GM12878 (cell line): ENCODE measurements at regions not wholly inside any gene's neighbourhood (a gene's known extent, or its start where the extent isn't known, plus 50 kb on each side); places are given as distances from the start of the nearest gene placed in this dataset.

Experiments
- ATAC-seq: fragments of 200-7000 bp; cut with Tn5 transposase; 3 replicates; pipeline ENCODE4 v1.9.1; 2020; ENCODE audit warnings: mild to moderate bottlenecking, moderate library complexity
- BruUV-seq: library from RNA; stranded (reverse); fragments of 400-500 nt; replicated peaks from 2 replicates; lab custom pipeline; 2021; lab: Mats Ljungman, UMichigan
- CTCF ChIA-PET: fragments of 300-600 bp; sonication (Branson Sonifier 250); formaldehyde crosslinking; extraction: SDS; loops from one replicate; lab custom pipeline; 2021; ENCODE audit warnings: inconsistent platforms; lab: Yijun Ruan, JAX
- POLR2A ChIA-PET: fragments of 350-600 bp; formaldehyde crosslinking; extraction: SDS; loops from one replicate; lab custom pipeline; 2021; ENCODE audit warnings: inconsistent platforms; lab: Charles Lee
- RAD21 ChIA-PET: fragments of 300-600 bp; sonication (Branson Sonifier 250); formaldehyde crosslinking; loops from one replicate; lab custom pipeline; 2023; ENCODE audit warnings: antibody characterized with exemption; ENCODE audit not compliant: unreplicated experiment; lab: Charles Lee
- SMC1A ChIA-PET: fragments of 300-600 bp; sonication (Branson Sonifier 250); formaldehyde crosslinking; loops from one replicate; lab custom pipeline; 2023; ENCODE audit not compliant: unreplicated experiment, uncharacterized antibody; lab: Charles Lee
- DNase-seq: peaks from one replicate; pipeline ENCODE4 v3.0.0-alpha.2; 2011; ENCODE audit warnings: low read depth, low spot score
- FAIRE-seq: peaks from 3 replicates; lab custom pipeline; 2011; peaks lifted over from hg19 to GRCh38; lab: Jason Lieb, UNC
- H2AFZ ChIP-seq: 2 replicates; pipeline ENCODE4 v1.6.0; 2011; ENCODE audit warnings: low read depth, low read length, control low read depth; ENCODE audit not compliant: control insufficient read depth
- H3K27ac ChIP-seq: 2 replicates; pipeline ENCODE4 v1.5.1; 2011; ENCODE audit warnings: control low read depth; ENCODE audit not compliant: control insufficient read depth, insufficient read depth
- H3K27me3 ChIP-seq, 2 experiments: replicated peaks in 1 of 2; 2 replicates each; pipeline versions ENCODE4 v1.6.0 to v1.6.1; 2011; ENCODE audit warnings: low read length in 1 of 2; ENCODE audit not compliant: control insufficient read depth in 2 of 2, insufficient read depth in 2 of 2
- H3K36me3 ChIP-seq, 2 experiments: 2 replicates each; pipeline ENCODE4 v1.5.1; 2011; ENCODE audit warnings: low read length in 1 of 2; ENCODE audit not compliant: control insufficient read depth in 2 of 2, insufficient read depth in 2 of 2
- H3K4me1 ChIP-seq: 2 replicates; pipeline ENCODE4 v1.6.1; 2011; ENCODE audit warnings: mild to moderate bottlenecking, low read length, moderate library complexity, mixed read lengths; ENCODE audit not compliant: control insufficient read depth, insufficient read depth
- H3K4me2 ChIP-seq: 2 replicates; pipeline ENCODE4 v1.6.0; 2011; ENCODE audit warnings: control low read depth; ENCODE audit not compliant: control insufficient read depth, insufficient read depth
- H3K4me3 ChIP-seq: fragments of 200-600 bp; sonication (generic); 2 replicates; pipeline ENCODE4 v1.5.1; 2016
- H3K79me2 ChIP-seq: 2 replicates; pipeline ENCODE4 v1.6.0; 2011; ENCODE audit warnings: low read length; ENCODE audit not compliant: control insufficient read depth, insufficient read depth
- H3K9ac ChIP-seq: 2 replicates; pipeline ENCODE4 v1.8.0; 2011; ENCODE audit warnings: low read length, control low read depth, mixed read lengths; ENCODE audit not compliant: control insufficient read depth, insufficient read depth
- H3K9me3 ChIP-seq: replicated peaks from 3 replicates; pipeline ENCODE4 v1.5.1; 2011; ENCODE audit warnings: mild to moderate bottlenecking, low read length; ENCODE audit not compliant: control insufficient read depth, insufficient read depth
- H4K20me1 ChIP-seq: 2 replicates; pipeline ENCODE4 v1.6.0; 2011; ENCODE audit not compliant: control insufficient read depth, insufficient read depth
- ATF3 ChIP-seq: IDR thresholded peaks from 2 replicates; pipeline ENCODE4 v1.6.1; 2011; ENCODE audit warnings: low read depth, mild to moderate bottlenecking, low read length, moderate library complexity, borderline replicate concordance; ENCODE audit errors: extremely low read depth
- BCL11A ChIP-seq: IDR thresholded peaks from 2 replicates; pipeline ENCODE4 v1.6.1; 2011; ENCODE audit warnings: low read depth, low read length
- BHLHE40 ChIP-seq, 2 experiments: fragments of 450-650 bp in 1 of 2; IDR thresholded peaks; 2 replicates each; pipeline ENCODE4 v1.6.1; 2011 to 2017; ENCODE audit warnings: low read depth in 2 of 2, borderline replicate concordance in 1 of 2, improper control_type of control experiment in 1 of 2, low read length in 1 of 2, mild to moderate bottlenecking in 1 of 2
- BRCA1 ChIP-seq: IDR thresholded peaks from 2 replicates; pipeline ENCODE4 v1.6.1; 2011; ENCODE audit warnings: low read depth, low read length, improper control_type of control experiment
- CBX3 ChIP-seq: fragments of 200-600 bp; sonication (generic); IDR thresholded peaks from 2 replicates; pipeline ENCODE4 v1.6.1; 2016; ENCODE audit warnings: low read depth, borderline replicate concordance
- CREB1 ChIP-seq: IDR thresholded peaks from 2 replicates; pipeline ENCODE4 v1.6.1; 2012; ENCODE audit warnings: low read depth, mild to moderate bottlenecking, inconsistent platforms
- CTCF ChIP-seq, 3 experiments: IDR thresholded peaks in 2 of 3; conservative IDR thresholded peaks in 1 of 3; 2 replicates each; pipeline ENCODE4 v1.5.1; 2011; ENCODE audit warnings: low read depth in 3 of 3, low read length in 3 of 3, mild to moderate bottlenecking in 3 of 3, control low read depth in 2 of 3, moderate library complexity in 2 of 3, inconsistent platforms in 1 of 3, mixed read lengths in 1 of 3; ENCODE audit not compliant: control insufficient read depth in 2 of 3, insufficient read depth in 1 of 3; ENCODE audit errors: extremely low read depth in 1 of 3
- EZH2 ChIP-seq: IDR thresholded peaks from 2 replicates; pipeline ENCODE4 v1.6.1; 2012; ENCODE audit warnings: low read depth, mild to moderate bottlenecking, control low read depth, inconsistent platforms, low read length, borderline replicate concordance; ENCODE audit not compliant: control insufficient read depth
- FOXM1 ChIP-seq: IDR thresholded peaks from 2 replicates; pipeline ENCODE4 v1.6.1; 2012; ENCODE audit warnings: low read depth, mild to moderate bottlenecking, inconsistent platforms, low read length, moderate library complexity
- GATAD2B ChIP-seq: fragments of 450-650 bp; conservative IDR thresholded peaks from 2 replicates; pipeline ENCODE4 v1.6.1; 2017; ENCODE audit warnings: low read depth, mild to moderate bottlenecking, moderate library complexity
- IKZF2 ChIP-seq, 2 experiments: fragments of 450-650 bp; IDR thresholded peaks; 2 replicates each; pipeline ENCODE4 v1.6.1; 2017; ENCODE audit warnings: mild to moderate bottlenecking in 2 of 2, moderate library complexity in 2 of 2
- IRF3 ChIP-seq: fragments of 450-650 bp; IDR thresholded peaks from 2 replicates; pipeline ENCODE4 v1.6.1; 2014; ENCODE audit warnings: mild to moderate bottlenecking
- NFYB ChIP-seq: IDR thresholded peaks from 2 replicates; pipeline ENCODE4 v1.6.1; 2011; ENCODE audit warnings: low read depth, mild to moderate bottlenecking, low read length, improper control_type of control experiment, moderate library complexity; ENCODE audit not compliant: insufficient read depth
- NR2C1 ChIP-seq: fragments of 450-650 bp; IDR thresholded peaks from 2 replicates; pipeline ENCODE4 v1.6.1; 2017; ENCODE audit warnings: antibody characterized with exemption, mild to moderate bottlenecking, moderate library complexity
- NR2F1 ChIP-seq: fragments of 450-650 bp; conservative IDR thresholded peaks from 2 replicates; pipeline ENCODE4 v1.6.1; 2017; ENCODE audit warnings: mild to moderate bottlenecking
- PML ChIP-seq: IDR thresholded peaks from 2 replicates; pipeline ENCODE4 v1.6.1; 2012; ENCODE audit warnings: low read length, inconsistent platforms
- SMAD1 ChIP-seq: fragments of 450-650 bp; IDR thresholded peaks from 2 replicates; pipeline ENCODE4 v1.6.1; 2018; ENCODE audit warnings: mild to moderate bottlenecking, low read depth; ENCODE audit not compliant: partially characterized antibody
- SREBF1 ChIP-seq: IDR thresholded peaks from 2 replicates; pipeline ENCODE4 v1.6.1; 2012; ENCODE audit warnings: mild to moderate bottlenecking, low read length
- ZBTB4 ChIP-seq: fragments of 450-650 bp; formaldehyde crosslinking; IDR thresholded peaks from 2 replicates; pipeline ENCODE4 v1.4.0; 2022; ENCODE audit warnings: mild to moderate bottlenecking, moderate library complexity
- WGBS: methylation state at CpG from one replicate; pipeline ENCODE4 v1.1.6; 2016; ENCODE audit warnings: low lambda C conversion rate; ENCODE audit not compliant: insufficient replicate concordance, insufficient coverage; ENCODE audit errors: missing lambda C conversion rate; 5-methylcytosine and 5-hydroxymethylcytosine counted together
- in situ Hi-C: fragments of 300-500 bp; cut with MboI; formaldehyde crosslinking; loops from 9 replicates; pipeline ENCODE4 v1.14.3; 2018; ENCODE audit warnings: mixed read lengths
- intact Hi-C: fragments of 100-400 bp; cut with micrococcal nuclease; formaldehyde crosslinking; loops from one replicate; pipeline ENCODE4 v1.14.2; 2022; ENCODE audit not compliant: unreplicated experiment

- Histone ChIP-seq H3K9ac (no peak overlapping the region), H3K27me3 (no peaks in the 10 kb centered on the region; a peak in 1 of 4 replicates), H3K9me3 (no peaks in the 10 kb centered on the region), H4K20me1 (no peaks in the 10 kb centered on the region), H2AFZ (no peak overlapping the region)
- ChIA-PET POLR2A (no interaction called here), SMC1A (no interaction called here)
- no peak for TF ChIP-seq IRF3
- no peak for TF ChIP-seq BRCA1
- no peak for TF ChIP-seq GATAD2B
- no peak for TF ChIP-seq SMAD1
- TF ChIP-seq PML, result no peak
- no peak for TF ChIP-seq ZBTB4
- no peak for TF ChIP-seq ATF3
- TF ChIP-seq CBX3, result no peak
- TF ChIP-seq NR2F1, result no peak
- no peak for TF ChIP-seq BCL11A
- no peak for TF ChIP-seq BHLHE40 (IDR thresholded peaks at IDR 0.05; ENCODE audit: borderline replicate concordance in 1 of 2, low read depth in 2 of 2, low read length in 1 of 2)
- no peak for TF ChIP-seq FOXM1
- TF ChIP-seq EZH2, result no peak
- TF ChIP-seq NFYB, result no peak
- no peak for TF ChIP-seq IKZF2 (IDR thresholded peaks at IDR 0.05)
- no peak for TF ChIP-seq CTCF (IDR thresholded peaks at IDR 0.05 in 2 of 3, conservative IDR thresholded peaks at IDR 0.05 in 1 of 3; ENCODE audit: control insufficient read depth in 2 of 3, extremely low read depth in 1 of 3, insufficient read depth in 1 of 3, low read depth in 3 of 3, low read length in 3 of 3)
- no peak for TF ChIP-seq CREB1
- no peak for TF ChIP-seq SREBF1
- TF ChIP-seq NR2C1, result no peak
- TF ChIP-seq, all 136 proteins: peak for 0
- ATAC-seq (no peak), FAIRE-seq (no peak), DNase-seq (no peak)
- Histone ChIP-seq H3K27ac (no peak overlapping the region), H3K36me3 (no peaks in the 10 kb centered on the region), H3K4me2 (no peak overlapping the region), H3K79me2 (no peaks in the 10 kb centered on the region), H3K4me3 (no peak overlapping the region), H3K4me1 (no peaks in the 10 kb centered on the region)
- no TSS peak for BruUV-seq
- in situ Hi-C loops (no loop called here), intact Hi-C loops (no loop called here)
- WGBS, result 0% methylated on average over 2 of the region's 2 CpGs
- ChIA-PET CTCF (no interaction called here), RAD21 (no interaction called here)
Observed at GRCh38 chr4:117515921-117516320, 430.5 kb upstream of the TRAM1L1 start.
